ENCODE measurements at regions not wholly inside any gene's neighbourhood (a gene's known extent, or its start where the extent isn't known, plus 50 kb on each side); places are given as distances from the start of the nearest gene placed in this dataset.

GRCh38 chr6:74871757-74872156 lies 334.1 kb downstream of the COL12A1 start:
- TF ChIP-seq CTCF (IDR thresholded peaks at IDR 0.05): no peak
- TF ChIP-seq POLR2A (IDR thresholded peaks at IDR 0.05): no peak
- TF ChIP-seq EP300 (IDR thresholded peaks at IDR 0.05): no peak
- no peak for TF ChIP-seq POLR2AphosphoS5 (IDR thresholded peaks at IDR 0.05)

All from upper lobe of left lung (tissue), 4 donors.